ENCODE measurements at regions not wholly inside any gene's neighbourhood (a gene's known extent, or its start where the extent isn't known, plus 50 kb on each side); places are given as distances from the start of the nearest gene placed in this dataset.

- H3K4me3 Mint-ChIP-seq (ENCODE audit: unreplicated experiment) = no peak overlapping the region
Observed at GRCh38 chr12:89857652-89858274, 149.1 kb upstream of the ATP2B1 start.

GRCh38 chr12:89856431-89856830, 147.8 kb upstream of the ATP2B1 start:
- peaks cover 2% of the 10 kb centered on the region for H3K27me3 ChIP-seq (ENCODE audit: insufficient read depth, low read length)
- H3K36me3 ChIP-seq (ENCODE audit: insufficient read depth, low read length) = no peaks in the 10 kb centered on the region
- FAIRE-seq (peak; percentile 81), DNase-seq (ENCODE audit: low read depth) (peak; percentile 88)
- H4K20me1 ChIP-seq (ENCODE audit: insufficient read depth, low read length) = no peaks in the 10 kb centered on the region
- no peaks in the 10 kb centered on the region for H3K27me3 Mint-ChIP-seq (ENCODE audit: low read depth, unreplicated experiment)
- peaks cover 8% of the 10 kb centered on the region for H3K4me1 Mint-ChIP-seq (ENCODE audit: low read depth, unreplicated experiment)
- TF ChIP-seq EZH2 (IDR thresholded peaks at IDR 0.05; ENCODE audit: insufficient read depth, low read length) (no peak), CTCF (IDR thresholded peaks at IDR 0.05; ENCODE audit: insufficient read depth, low read depth, low read length) (no peak)
- H3K9me3 ChIP-seq (ENCODE audit: insufficient read depth, low read depth, low read length) = no peaks in the 10 kb centered on the region
- H3K4me2 ChIP-seq (ENCODE audit: low read length) = peak overlapping the region; percentile 38
- no peak overlapping the region for H3K27ac Mint-ChIP-seq (ENCODE audit: unreplicated experiment)
- H3K79me2 ChIP-seq (ENCODE audit: insufficient read depth, low read length) = no peaks in the 10 kb centered on the region
- H2AFZ ChIP-seq (ENCODE audit: low read depth, low read length) = no peak overlapping the region
- no peak overlapping the region for H3K27ac ChIP-seq (ENCODE audit: low read depth, low read length)
- H3K4me3 Mint-ChIP-seq (ENCODE audit: unreplicated experiment) = no peak overlapping the region
- no peak overlapping the region for H3K4me3 ChIP-seq (ENCODE audit: insufficient read depth, low read depth, low read length)
- peaks cover 4% of the 10 kb centered on the region for H3K4me1 ChIP-seq (ENCODE audit: insufficient read depth, low read length)
- peaks cover 2% of the 10 kb centered on the region for H3K9me3 Mint-ChIP-seq (ENCODE audit: unreplicated experiment)
- H3K9ac ChIP-seq (ENCODE audit: low read length) = no peak overlapping the region
- H3K36me3 Mint-ChIP-seq (ENCODE audit: low read depth, unreplicated experiment) = no peaks in the 10 kb centered on the region

More at GRCh38 chr12:89857652-89858274, 149.1 kb upstream of the ATP2B1 start:
- Histone ChIP-seq H3K79me2 (ENCODE audit: insufficient read depth, low read length) (no peaks in the 10 kb centered on the region), H2AFZ (ENCODE audit: low read depth, low read length) (no peak overlapping the region), H3K27ac (ENCODE audit: low read depth, low read length) (no peak overlapping the region), H3K27me3 (ENCODE audit: insufficient read depth, low read length) (peaks cover 2% of the 10 kb centered on the region), H3K9me3 (ENCODE audit: insufficient read depth, low read depth, low read length) (no peaks in the 10 kb centered on the region), H3K9ac (ENCODE audit: low read length) (no peak overlapping the region), H4K20me1 (ENCODE audit: insufficient read depth, low read length) (no peaks in the 10 kb centered on the region), H3K4me3 (ENCODE audit: insufficient read depth, low read depth, low read length) (no peak overlapping the region), H3K36me3 (ENCODE audit: insufficient read depth, low read length) (no peaks in the 10 kb centered on the region), H3K4me1 (ENCODE audit: insufficient read depth, low read length) (peaks cover 4% of the 10 kb centered on the region), H3K4me2 (ENCODE audit: low read length) (no peak overlapping the region)
- Mint-ChIP-seq H3K27ac (ENCODE audit: unreplicated experiment) (no peak overlapping the region), H3K4me1 (ENCODE audit: low read depth, unreplicated experiment) (peaks cover 8% of the 10 kb centered on the region), H3K36me3 (ENCODE audit: low read depth, unreplicated experiment) (no peaks in the 10 kb centered on the region), H3K9me3 (ENCODE audit: unreplicated experiment) (peaks cover 2% of the 10 kb centered on the region), H3K27me3 (ENCODE audit: low read depth, unreplicated experiment) (no peaks in the 10 kb centered on the region)
- no peak for FAIRE-seq
- TF ChIP-seq CTCF (IDR thresholded peaks at IDR 0.05; ENCODE audit: insufficient read depth, low read depth, low read length) (no peak), EZH2 (IDR thresholded peaks at IDR 0.05; ENCODE audit: insufficient read depth, low read length) (no peak)
- DNase-seq (ENCODE audit: low read depth) = no peak

- no peaks in the 10 kb centered on the region for H3K9me3 ChIP-seq (ENCODE audit: insufficient read depth, low read depth, low read length)
- DNase-seq (ENCODE audit: low read depth) = no peak
- H3K27ac ChIP-seq (ENCODE audit: low read depth, low read length) = no peak overlapping the region
- no peak overlapping the region for H3K4me3 ChIP-seq (ENCODE audit: insufficient read depth, low read depth, low read length)
- Mint-ChIP-seq H3K9me3 (ENCODE audit: unreplicated experiment) (no peaks in the 10 kb centered on the region), H3K27me3 (ENCODE audit: low read depth, unreplicated experiment) (peaks cover 3% of the 10 kb centered on the region), H3K4me3 (ENCODE audit: unreplicated experiment) (no peak overlapping the region), H3K4me1 (ENCODE audit: low read depth, unreplicated experiment) (no peaks in the 10 kb centered on the region), H3K36me3 (ENCODE audit: low read depth, unreplicated experiment) (no peaks in the 10 kb centered on the region), H3K27ac (ENCODE audit: unreplicated experiment) (no peak overlapping the region)
- H3K4me2 ChIP-seq (ENCODE audit: low read length) = no peak overlapping the region
- H3K36me3 ChIP-seq (ENCODE audit: insufficient read depth, low read length) = no peaks in the 10 kb centered on the region
- no peak overlapping the region for H3K9ac ChIP-seq (ENCODE audit: low read length)
- H3K27me3 ChIP-seq (ENCODE audit: insufficient read depth, low read length) = no peaks in the 10 kb centered on the region
- TF ChIP-seq CTCF (IDR thresholded peaks at IDR 0.05; ENCODE audit: insufficient read depth, low read depth, low read length) (no peak), EZH2 (IDR thresholded peaks at IDR 0.05; ENCODE audit: insufficient read depth, low read length) (no peak)
- H3K79me2 ChIP-seq (ENCODE audit: insufficient read depth, low read length) = no peaks in the 10 kb centered on the region
- H4K20me1 ChIP-seq (ENCODE audit: insufficient read depth, low read length) = no peaks in the 10 kb centered on the region
- H2AFZ ChIP-seq (ENCODE audit: low read depth, low read length) = no peak overlapping the region
- H3K4me1 ChIP-seq (ENCODE audit: insufficient read depth, low read length) = no peaks in the 10 kb centered on the region
- no peak for FAIRE-seq
Observed at GRCh38 chr12:89848732-89849131, 140.1 kb upstream of the ATP2B1 start.
